ENCODE measurements at regions not wholly inside any gene's neighbourhood (a gene's known extent, or its start where the extent isn't known, plus 50 kb on each side); places are given as distances from the start of the nearest gene placed in this dataset.

GRCh38 chr9:16030528-16031185, 477.8 kb downstream of the CCDC171 start:
- Mint-ChIP-seq H3K9me3 (peaks cover 9% of the 10 kb centered on the region), H3K4me1 (peaks cover 13% of the 10 kb centered on the region), H3K27me3 (ENCODE audit: low read depth) (no peaks in the 10 kb centered on the region), H3K36me3 (no peaks in the 10 kb centered on the region), H3K4me3 (no peak overlapping the region), H3K27ac (no peak overlapping the region)
- DNase-seq (ENCODE audit: low spot score in 2 of 2, unreplicated experiment in 2 of 2) = no peak
- no peak for TF ChIP-seq CTCF (IDR thresholded peaks at IDR 0.05; ENCODE audit: unreplicated experiment)

GRCh38 chr9:16031486-16031885, 478.6 kb downstream of the CCDC171 start:
- no peak for TF ChIP-seq CTCF (IDR thresholded peaks at IDR 0.05; ENCODE audit: unreplicated experiment)
- no peak for DNase-seq (ENCODE audit: low spot score in 2 of 2, unreplicated experiment in 2 of 2)
- H3K9me3 Mint-ChIP-seq = peaks cover 9% of the 10 kb centered on the region
- H3K36me3 Mint-ChIP-seq = peaks cover 2% of the 10 kb centered on the region
- no peak overlapping the region for H3K4me3 Mint-ChIP-seq
- peaks cover 15% of the 10 kb centered on the region for H3K4me1 Mint-ChIP-seq
- no peaks in the 10 kb centered on the region for H3K27me3 Mint-ChIP-seq (ENCODE audit: low read depth)
- H3K27ac Mint-ChIP-seq = no peak overlapping the region

- H3K4me1 Mint-ChIP-seq = peaks cover 15% of the 10 kb centered on the region
These were observed 479.1 kb downstream of the CCDC171 start for GRCh38 chr9:16031971-16032370.

GRCh38 chr9:16032799-16033198, 480.0 kb downstream of the CCDC171 start:
- H3K27me3 Mint-ChIP-seq (ENCODE audit: low read depth) = no peaks in the 10 kb centered on the region
- no peak for DNase-seq (ENCODE audit: low spot score in 2 of 2, unreplicated experiment in 2 of 2)
- H3K27ac Mint-ChIP-seq = no peak overlapping the region
- peaks cover 15% of the 10 kb centered on the region for H3K4me1 Mint-ChIP-seq
- peaks cover 21% of the 10 kb centered on the region for H3K9me3 Mint-ChIP-seq
- TF ChIP-seq CTCF (IDR thresholded peaks at IDR 0.05; ENCODE audit: unreplicated experiment) = no peak
- no peak overlapping the region for H3K4me3 Mint-ChIP-seq
- H3K36me3 Mint-ChIP-seq = peaks cover 9% of the 10 kb centered on the region

More at GRCh38 chr9:16031971-16032370, 479.1 kb downstream of the CCDC171 start:
- Mint-ChIP-seq H3K27me3 (ENCODE audit: low read depth) (no peaks in the 10 kb centered on the region), H3K4me3 (no peak overlapping the region), H3K27ac (no peak overlapping the region), H3K9me3 (peaks cover 13% of the 10 kb centered on the region), H3K36me3 (peaks cover 5% of the 10 kb centered on the region)
- TF ChIP-seq CTCF (IDR thresholded peaks at IDR 0.05; ENCODE audit: unreplicated experiment) = no peak
- DNase-seq (ENCODE audit: low spot score in 2 of 2, unreplicated experiment in 2 of 2) = no peak

- no peak for DNase-seq (ENCODE audit: low spot score in 2 of 2, unreplicated experiment in 2 of 2)
- Mint-ChIP-seq H3K27ac (no peak overlapping the region), H3K9me3 (peaks cover 25% of the 10 kb centered on the region), H3K36me3 (peaks cover 12% of the 10 kb centered on the region), H3K4me1 (peaks cover 15% of the 10 kb centered on the region), H3K27me3 (ENCODE audit: low read depth) (no peaks in the 10 kb centered on the region), H3K4me3 (no peak overlapping the region)
- no peak for TF ChIP-seq CTCF (IDR thresholded peaks at IDR 0.05; ENCODE audit: unreplicated experiment)
These were observed 480.4 kb downstream of the CCDC171 start for GRCh38 chr9:16033253-16033652.

Data from mesothelial cell of epicardium (in vitro differentiated cells).